GM21423 (cell line): ENCODE measurements at regions not wholly inside any gene's neighbourhood (a gene's known extent, or its start where the extent isn't known, plus 50 kb on each side); places are given as distances from the start of the nearest gene placed in this dataset.

Experiments used
- ATAC-seq: cut with Tn5 transposase; IDR thresholded peaks from one replicate; pipeline ENCODE4 v1.9.1; 2021; ENCODE audit warnings: mild to moderate bottlenecking, moderate library complexity; ENCODE audit not compliant: unreplicated experiment

- no peak for ATAC-seq
Observed at GRCh38 chr6:2469428-2469827, 224.0 kb upstream of the GMDS start.

DNA sequence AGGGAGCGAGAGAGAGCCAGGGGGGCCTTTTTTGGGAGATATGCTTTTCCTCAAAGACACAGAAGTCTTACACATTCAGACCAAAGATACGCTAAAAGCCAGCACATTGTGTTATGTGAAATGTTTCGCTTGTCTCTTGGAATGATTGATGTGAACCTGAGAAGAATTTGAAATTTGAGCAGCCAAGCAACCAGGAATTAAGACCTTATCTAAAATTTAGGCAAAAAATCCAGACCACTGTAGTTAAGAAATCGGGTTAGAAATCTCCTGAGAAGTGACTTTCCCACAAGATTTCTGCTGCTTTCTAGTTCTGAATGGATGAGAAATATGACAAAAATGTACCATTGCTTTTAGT is 223.2 kb upstream of the GMDS start:
- no peak for ATAC-seq

DNA sequence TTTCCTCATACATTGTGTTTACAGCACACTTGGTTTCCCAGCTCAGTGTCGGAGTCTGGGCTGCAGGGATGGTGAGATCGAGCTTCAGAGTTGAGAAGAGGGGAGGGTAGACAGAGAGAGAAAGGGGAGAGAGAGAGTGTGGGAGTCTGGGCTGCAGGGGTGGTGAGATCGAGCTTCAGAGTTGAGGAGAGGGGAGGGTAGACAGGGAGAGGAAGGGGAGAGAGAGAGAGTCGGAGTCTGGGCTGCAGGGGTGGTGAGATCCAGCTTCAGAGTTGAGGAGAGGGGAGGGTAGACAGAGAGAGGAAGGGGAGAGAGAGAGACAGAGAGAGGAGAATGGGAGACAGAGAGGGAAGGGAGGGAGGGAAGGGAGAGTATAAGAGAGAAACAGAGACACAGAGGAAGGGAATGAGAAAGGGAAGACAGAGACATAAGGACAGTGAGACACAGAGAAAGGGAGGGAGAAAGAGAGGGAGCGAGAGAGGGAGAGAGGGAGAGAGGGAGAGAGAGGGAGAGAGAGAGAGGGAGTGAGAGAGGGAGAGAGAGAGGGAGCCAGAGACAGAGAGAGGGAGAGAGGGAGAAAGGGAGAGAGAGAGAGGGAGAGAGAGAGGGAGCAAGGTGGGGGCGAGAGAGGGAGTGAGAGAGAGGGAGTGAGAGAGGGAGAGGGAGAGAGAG is 222.7 kb upstream of the GMDS start:
- ATAC-seq: no peak

GRCh38 chr6:2465336-2465735 is 219.9 kb upstream of the GMDS start:
- ATAC-seq: no peak

- no peak for ATAC-seq
Observed at GRCh38 chr6:2464641-2465040, 219.2 kb upstream of the GMDS start.

- no peak for ATAC-seq
Observed at GRCh38 chr6:2462831-2463230, 217.4 kb upstream of the GMDS start.

DNA sequence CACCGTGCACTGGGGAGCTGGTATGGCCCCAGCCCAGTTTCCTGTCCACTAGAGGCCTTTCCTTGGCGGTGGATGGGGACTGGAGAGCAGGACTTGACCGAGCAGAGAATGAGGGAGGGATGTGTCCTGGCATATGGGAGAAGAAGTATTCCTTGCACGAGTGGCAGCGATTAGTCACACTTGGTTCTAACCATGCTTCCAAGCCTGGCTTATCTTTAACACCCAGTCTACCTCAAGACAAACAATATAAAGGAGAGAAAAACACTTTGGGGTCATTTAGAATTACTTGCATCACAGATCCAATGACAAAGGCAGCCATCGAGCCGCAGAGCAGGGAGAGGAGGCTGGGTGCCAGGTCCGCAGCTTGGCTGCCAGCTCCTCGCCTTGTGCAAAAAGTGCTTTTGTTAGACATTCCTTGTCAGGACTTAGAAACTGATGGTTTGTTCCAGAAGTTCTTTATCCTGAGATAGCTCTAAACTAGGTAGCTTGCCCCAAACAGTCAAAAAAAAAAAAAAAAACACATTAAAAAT is 214.9 kb upstream of the GMDS start:
- no peak for ATAC-seq

DNA sequence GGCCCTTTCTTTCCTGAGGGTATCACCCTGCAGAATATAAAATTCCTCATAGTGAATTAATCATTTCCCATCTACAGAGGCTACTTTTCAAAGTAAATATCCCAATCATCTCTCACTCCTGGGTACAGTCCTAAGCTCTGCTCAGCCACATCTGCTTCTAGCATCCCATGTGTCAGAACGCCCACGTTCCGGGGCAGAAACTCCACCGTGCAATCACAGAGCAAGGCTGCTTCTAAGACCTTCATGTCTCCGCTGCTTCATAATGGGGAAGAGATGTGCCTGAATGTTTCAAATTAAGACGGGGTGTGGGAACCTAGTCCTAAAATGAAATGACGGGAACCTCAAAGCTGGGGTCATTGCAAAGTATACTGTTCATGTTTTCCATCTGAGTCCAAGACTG is 208.8 kb upstream of the GMDS start:
- ATAC-seq: no peak

- no peak for ATAC-seq
Observed at GRCh38 chr6:2450546-2450945, 205.1 kb upstream of the GMDS start.

DNA sequence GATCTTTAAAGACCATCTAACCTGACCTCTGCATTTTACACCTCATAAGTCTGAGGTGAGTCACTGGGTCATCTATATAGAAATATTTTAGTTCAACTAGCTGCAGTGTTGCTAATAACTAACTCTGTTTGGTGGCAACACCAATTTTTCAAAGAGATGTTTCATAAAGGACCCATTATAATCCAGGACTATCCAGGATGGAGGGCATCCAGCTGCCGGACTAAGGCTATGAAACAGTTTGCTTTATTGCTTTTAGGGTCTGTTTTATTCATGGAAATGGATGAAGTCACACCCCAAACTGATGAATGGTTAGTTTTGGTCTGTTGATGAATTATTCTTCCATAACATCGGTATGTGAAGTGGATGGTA is 204.2 kb upstream of the GMDS start:
- ATAC-seq: no peak

DNA sequence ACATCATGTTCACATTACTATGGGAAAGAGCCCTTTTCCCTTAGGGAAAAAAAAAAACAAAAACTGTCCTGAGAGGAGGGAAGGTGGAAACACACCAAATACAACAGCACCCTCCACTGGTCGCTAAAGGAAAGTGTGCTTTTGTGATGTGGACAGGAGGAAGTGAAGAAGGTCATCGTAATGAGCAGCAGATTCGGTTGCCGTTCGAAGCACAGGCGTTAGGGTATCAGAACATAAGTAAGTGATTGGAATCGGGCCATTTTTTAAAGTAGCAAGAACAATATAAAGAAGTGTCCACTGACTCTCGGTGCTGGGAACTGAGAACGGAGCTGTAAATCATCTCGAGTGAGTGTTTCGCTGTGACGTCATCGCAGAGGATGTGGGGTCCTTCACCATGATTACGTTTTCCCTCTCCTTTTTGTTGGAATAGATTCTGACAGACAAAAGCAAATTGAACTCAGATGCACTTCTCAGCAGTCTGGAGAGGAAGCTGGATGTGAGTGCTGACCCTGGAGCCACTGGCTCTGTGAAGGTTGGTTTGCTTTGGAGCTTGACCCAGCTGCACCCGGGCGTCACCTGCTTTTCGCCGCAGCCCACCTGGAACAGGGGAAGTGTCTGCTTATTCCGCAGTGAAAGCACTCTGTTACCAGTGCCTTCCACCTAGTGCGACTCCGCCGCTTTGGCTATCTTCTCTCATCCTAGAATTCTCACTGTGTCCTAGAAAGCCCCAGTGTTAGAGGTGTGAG is 203.6 kb upstream of the GMDS start:
- peak; percentile 48 for ATAC-seq

DNA sequence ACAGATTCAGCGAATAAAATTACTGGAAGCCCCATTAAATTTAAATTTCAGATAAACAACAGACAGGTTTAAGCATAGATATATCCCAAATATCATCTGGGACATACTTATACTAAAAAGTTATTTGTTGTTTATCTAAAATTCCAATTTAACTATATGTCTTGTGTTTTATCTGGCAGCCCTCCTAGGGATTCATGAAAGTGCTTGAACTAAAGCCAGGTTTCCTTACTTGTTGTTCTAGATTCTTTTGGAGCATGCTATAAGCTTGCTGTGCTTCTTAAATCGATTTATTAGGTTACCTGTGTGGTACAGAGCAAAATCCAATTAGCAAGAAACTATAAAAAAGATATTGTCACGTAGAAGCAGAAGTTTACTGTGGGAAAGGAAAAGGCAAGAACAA is 202.5 kb upstream of the GMDS start:
- no peak for ATAC-seq

GRCh38 chr6:2447318-2447920 is 202.0 kb upstream of the GMDS start:
- no peak for ATAC-seq

DNA sequence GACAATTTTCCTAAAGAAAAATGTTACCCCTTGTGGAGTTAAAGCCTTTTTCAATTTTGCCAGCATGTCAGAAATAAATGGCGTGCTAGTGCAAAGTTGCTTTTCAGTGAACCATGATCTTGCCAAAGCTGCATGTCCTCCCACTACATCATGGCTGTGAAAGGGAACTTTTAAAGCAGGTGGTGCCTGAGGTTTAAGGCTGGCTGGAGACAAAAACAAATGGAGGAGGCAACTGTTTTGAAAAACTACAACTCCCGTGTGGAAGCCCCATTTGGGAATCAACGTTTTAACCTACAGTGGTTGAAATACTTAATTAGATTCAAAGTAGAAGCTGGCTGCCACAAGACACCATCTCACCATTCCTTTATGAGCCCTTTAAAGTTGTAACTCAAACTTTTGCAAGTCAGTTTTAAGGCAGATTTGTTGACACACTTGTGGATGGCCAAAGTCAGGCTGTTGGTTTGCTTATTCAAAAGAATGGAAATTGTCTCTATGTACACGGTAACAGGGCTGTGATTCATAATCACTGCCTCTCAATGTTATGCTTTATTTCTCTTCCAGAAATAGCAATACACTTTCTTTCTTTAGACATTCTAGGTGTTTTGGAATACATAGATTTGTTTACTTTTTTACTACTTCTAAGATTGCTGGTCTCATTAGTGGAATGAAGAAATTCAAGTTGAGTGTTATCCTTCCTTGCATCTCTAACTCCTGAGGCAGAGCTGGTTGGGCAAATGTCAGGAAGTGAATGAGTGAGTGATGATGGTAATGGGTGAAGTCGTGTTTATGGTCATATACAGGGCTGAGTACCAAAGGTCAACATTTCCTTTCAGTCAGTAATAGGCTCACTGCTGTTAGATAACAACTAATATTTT is 196.4 kb upstream of the GMDS start:
- no peak for ATAC-seq

- ATAC-seq: no peak
Observed at GRCh38 chr6:2440516-2440915, 195.1 kb upstream of the GMDS start.

DNA sequence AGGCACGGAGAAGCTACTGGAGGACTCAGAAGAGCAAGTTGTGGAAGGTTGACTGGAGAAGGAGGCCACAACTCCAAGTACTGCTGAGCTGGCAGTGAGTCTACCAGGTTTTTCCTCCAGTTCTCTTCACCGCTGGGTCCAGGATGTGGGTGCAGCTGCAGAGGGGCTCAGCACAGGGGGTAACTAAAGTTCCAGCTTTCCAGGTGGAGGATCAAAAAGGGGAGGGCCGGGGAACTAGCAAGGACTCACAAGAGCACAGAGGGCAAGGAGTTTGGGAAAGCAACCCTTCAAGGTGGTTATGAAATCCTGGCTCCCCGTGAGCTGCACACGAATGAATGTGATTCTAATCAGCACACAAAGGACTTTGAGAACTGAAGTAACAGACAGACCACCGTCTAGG is 194.2 kb upstream of the GMDS start:
- no peak for ATAC-seq

GRCh38 chr6:2439082-2439481 is 193.7 kb upstream of the GMDS start:
- ATAC-seq: no peak

- ATAC-seq: no peak
Observed at GRCh38 chr6:2436410-2437154, 191.2 kb upstream of the GMDS start.

DNA sequence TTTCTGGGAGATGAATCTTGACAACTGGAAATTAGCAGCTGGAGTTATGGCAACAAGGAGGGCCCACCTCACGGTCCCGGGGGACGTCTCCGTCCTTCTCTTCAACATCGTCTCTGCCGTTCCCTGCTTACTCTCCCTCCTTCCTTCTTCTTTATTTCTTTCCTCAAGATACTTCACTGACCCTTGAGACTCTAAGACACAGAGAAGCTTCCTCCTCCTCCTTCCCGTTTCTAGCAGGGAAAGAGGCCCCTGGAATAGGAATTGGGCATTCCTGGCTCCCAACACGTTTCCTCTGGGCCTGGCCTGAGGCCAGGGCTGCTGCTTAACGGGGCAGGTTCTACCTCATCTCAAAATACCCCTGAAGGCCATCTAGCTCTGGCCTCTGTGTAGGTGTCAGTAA is 189.9 kb upstream of the GMDS start:
- no peak for ATAC-seq

DNA sequence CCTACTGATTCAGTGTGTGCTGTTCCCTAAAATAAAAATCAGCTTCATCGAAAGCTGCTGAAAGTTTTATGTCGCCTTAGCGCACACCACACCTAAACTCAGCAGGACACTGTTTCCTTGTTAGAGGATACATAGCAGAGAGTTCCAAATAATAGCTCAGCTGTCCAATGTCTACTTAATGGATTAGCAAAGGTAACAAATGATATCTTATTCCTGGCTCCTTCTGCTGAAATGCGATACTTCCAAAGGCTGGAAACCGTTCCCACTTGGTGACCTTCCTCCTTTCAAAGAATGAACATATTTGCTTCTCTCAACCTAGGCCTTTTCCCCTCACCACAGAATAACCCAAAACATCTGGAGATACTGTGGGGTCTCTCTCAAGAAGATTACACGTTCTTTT is 189.5 kb upstream of the GMDS start:
- no peak for ATAC-seq

DNA sequence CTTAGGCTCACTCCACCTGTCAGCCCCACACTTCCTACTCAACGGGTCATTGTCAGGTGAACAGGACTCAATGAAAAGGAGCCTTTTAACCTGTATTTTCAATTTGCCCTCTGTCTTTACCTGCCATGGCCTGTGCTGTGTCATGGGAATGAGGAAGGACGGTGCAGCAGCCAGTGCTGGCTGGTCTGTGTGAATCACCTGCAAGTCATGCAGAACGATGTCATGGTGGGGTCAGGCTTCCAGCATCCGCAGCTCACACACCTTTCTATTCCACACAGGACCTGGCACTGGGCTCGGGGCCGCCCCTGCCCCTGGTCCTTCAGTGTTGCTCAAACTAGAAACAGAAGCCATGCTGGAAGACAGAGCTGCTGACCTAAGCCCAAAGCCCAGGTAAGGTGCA is 188.7 kb upstream of the GMDS start:
- ATAC-seq: no peak
